HG03442 (cell line): ENCODE measurements at regions not wholly inside any gene's neighbourhood (a gene's known extent, or its start where the extent isn't known, plus 50 kb on each side); places are given as distances from the start of the nearest gene placed in this dataset.

Source experiments
- ATAC-seq: cut with Tn5 transposase; IDR thresholded peaks from one replicate; pipeline ENCODE4 v1.9.1; 2021; ENCODE audit warnings: mild to moderate bottlenecking, moderate library complexity; ENCODE audit not compliant: unreplicated experiment

GRCh38 chrX:36436361-36436760 lies 516.8 kb downstream of the CFAP47 start:
- no peak for ATAC-seq

GRCh38 chrX:36443007-36443406 lies 523.5 kb downstream of the CFAP47 start:
- no peak for ATAC-seq

- no peak for ATAC-seq
These were observed 526.0 kb downstream of the CFAP47 start for GRCh38 chrX:36445566-36445965.

GRCh38 chrX:36462142-36462541 lies 542.6 kb downstream of the CFAP47 start:
- no peak for ATAC-seq

- no peak for ATAC-seq
These were observed 527.6 kb upstream of the FAM47C start for GRCh38 chrX:36480441-36480990.

- ATAC-seq, result no peak
These were observed 506.9 kb upstream of the FAM47C start for GRCh38 chrX:36501169-36501702.

- ATAC-seq, result no peak
These were observed 503.5 kb upstream of the FAM47C start for GRCh38 chrX:36504625-36505024.

- no peak for ATAC-seq
These were observed 500.1 kb upstream of the FAM47C start for GRCh38 chrX:36508042-36508441.

GRCh38 chrX:36510736-36511135 lies 497.4 kb upstream of the FAM47C start:
- no peak for ATAC-seq

GRCh38 chrX:36528661-36529060 lies 479.5 kb upstream of the FAM47C start:
- no peak for ATAC-seq

- ATAC-seq, result no peak
These were observed 473.3 kb upstream of the FAM47C start for GRCh38 chrX:36534900-36535299.

GRCh38 chrX:36543499-36543898 lies 464.7 kb upstream of the FAM47C start:
- ATAC-seq, result no peak

- ATAC-seq, result no peak
These were observed 445.2 kb upstream of the FAM47C start for GRCh38 chrX:36562986-36563385.

- no peak for ATAC-seq
These were observed 439.2 kb upstream of the FAM47C start for GRCh38 chrX:36568946-36569345.

- ATAC-seq, result no peak
These were observed 434.4 kb upstream of the FAM47C start for GRCh38 chrX:36573720-36574119.

GRCh38 chrX:36575670-36576069 lies 432.5 kb upstream of the FAM47C start:
- no peak for ATAC-seq

- no peak for ATAC-seq
These were observed 431.2 kb upstream of the FAM47C start for GRCh38 chrX:36577006-36577405.

GRCh38 chrX:36581030-36581429 lies 427.1 kb upstream of the FAM47C start:
- no peak for ATAC-seq

- no peak for ATAC-seq
These were observed 424.5 kb upstream of the FAM47C start for GRCh38 chrX:36583674-36584073.

- no peak for ATAC-seq
These were observed 398.3 kb upstream of the FAM47C start for GRCh38 chrX:36609616-36610585.

GRCh38 chrX:36626898-36627297 lies 381.3 kb upstream of the FAM47C start:
- no peak for ATAC-seq

GRCh38 chrX:36640232-36640631 lies 367.9 kb upstream of the FAM47C start:
- no peak for ATAC-seq
